HG03045 (cell line): ENCODE measurements at regions not wholly inside any gene's neighbourhood (a gene's known extent, or its start where the extent isn't known, plus 50 kb on each side); places are given as distances from the start of the nearest gene placed in this dataset.
"Not testable (repeated sequence)": the region's sequence is repeated elsewhere in the genome, so short reads cannot be mapped to it uniquely, and the experiment has no call there.

Source experiments
- ATAC-seq: cut with Tn5 transposase; IDR thresholded peaks from one replicate; pipeline ENCODE4 v1.9.1; 2021; ENCODE audit warnings: mild to moderate bottlenecking, moderate library complexity; ENCODE audit not compliant: unreplicated experiment

DNA sequence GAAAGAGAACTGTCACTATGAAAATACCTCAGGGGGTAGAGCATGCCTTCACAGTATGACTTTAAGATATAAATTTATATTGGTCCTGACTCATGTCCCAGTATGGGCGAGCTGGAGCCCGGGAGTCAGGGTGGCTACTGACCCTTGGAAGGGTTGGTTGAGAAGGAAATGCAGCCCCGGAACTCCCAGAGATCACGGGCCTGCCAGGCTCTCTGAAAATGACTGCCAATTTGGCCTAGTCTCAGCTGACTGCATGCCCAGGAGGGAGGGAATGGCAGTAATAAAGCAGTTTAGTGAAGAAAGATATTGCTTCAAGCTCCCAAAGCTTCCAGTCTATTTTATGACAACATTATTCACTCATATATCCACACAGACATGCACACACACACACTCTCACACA lies 299.0 kb downstream of the NR2F2 start:
- ATAC-seq = no peak

DNA sequence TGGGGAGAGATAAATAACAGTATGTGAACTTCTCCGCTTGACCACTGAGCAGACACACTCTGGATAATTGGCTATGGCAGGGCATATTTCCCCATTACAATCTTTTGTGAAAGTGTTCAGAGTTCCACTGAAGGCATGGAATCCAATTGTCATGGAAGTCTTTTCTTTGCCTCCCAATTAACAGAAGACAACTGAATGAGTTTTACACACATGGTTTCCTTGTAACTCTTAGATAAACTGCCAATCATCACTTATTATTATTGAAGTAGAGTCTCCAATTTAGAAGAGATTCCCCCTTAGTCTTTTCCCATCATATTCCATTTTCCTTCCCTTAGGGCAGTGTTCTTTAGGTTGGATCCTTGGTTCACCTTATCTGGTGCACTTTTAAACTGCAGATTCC lies 308.3 kb downstream of the NR2F2 start:
- no peak for ATAC-seq

DNA sequence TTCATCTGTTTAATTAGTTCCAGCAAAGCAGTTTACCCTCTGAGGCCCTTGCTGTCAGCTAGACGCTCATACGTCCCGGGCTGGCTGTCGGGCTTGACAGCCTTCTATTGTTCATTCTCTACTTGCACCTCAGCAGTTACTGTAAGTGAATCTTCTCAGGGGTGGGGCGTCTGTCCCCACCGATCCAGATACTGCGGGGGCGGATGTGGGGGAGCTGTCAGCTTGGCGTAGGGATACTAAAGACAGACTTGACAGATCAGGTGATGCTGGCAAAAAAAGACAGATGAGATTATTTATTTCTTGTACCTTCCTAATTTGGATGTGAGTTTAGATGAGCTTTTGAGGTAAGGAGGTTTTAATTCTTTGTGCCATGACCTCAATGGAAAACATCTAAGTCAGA lies 315.3 kb downstream of the NR2F2 start:
- ATAC-seq = no peak

DNA sequence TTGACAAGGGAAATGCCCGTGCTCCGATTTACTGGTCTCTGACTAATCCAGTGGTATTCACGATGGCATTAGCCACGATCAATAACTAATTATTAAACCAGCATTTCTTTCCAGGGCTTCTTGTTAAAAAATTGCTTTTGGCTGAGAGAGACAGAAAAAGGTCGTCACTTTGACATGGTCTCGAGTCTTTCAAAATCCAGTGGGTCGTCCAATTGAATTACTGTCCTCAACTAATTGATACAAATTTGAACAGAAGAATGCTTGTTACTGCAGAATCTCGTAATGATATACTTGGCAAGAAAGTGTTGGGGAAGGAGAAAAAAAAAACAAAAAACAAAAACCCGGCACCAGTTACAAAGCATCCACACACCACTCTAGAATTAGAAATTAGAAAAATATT lies 318.4 kb downstream of the NR2F2 start:
- no peak for ATAC-seq

DNA sequence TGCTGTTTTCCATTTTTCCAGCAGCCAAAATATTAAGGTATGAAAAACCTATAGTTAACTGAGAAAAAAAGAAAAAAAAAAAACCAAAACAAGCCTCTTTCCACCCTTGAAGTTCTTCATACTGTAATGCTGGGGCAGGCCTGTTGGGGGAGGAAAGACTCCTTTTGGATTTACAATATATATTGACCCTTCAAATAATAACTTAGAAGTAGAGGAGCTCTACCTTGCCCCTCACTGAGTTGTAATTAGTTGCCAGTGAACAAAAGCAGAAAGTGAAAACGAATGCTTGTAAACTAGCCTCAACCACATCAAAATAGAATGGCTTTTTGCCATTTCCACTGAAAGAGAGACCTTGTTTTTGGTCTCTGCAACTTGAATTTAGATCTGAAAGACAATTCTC lies 326.6 kb downstream of the NR2F2 start:
- ATAC-seq = no peak

DNA sequence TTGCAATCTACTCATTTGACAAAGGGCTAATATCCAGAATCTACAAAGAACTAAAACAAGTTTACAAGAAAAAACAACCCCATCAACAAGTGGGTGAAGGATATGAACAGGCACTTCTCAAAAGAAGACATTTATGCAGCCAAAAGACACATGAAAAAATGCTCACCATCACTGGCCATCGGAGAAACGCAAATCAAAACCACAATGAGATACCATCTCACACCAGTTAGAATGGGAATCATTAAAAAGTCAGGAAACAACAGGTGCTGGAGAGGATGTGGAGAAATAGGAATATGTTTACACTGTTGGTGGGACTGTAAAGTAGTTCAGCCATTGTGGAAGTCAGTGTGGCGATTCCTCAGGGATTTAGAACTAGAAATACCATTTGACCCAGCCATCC lies 336.5 kb downstream of the NR2F2 start:
- not testable (repeated sequence) for ATAC-seq

DNA sequence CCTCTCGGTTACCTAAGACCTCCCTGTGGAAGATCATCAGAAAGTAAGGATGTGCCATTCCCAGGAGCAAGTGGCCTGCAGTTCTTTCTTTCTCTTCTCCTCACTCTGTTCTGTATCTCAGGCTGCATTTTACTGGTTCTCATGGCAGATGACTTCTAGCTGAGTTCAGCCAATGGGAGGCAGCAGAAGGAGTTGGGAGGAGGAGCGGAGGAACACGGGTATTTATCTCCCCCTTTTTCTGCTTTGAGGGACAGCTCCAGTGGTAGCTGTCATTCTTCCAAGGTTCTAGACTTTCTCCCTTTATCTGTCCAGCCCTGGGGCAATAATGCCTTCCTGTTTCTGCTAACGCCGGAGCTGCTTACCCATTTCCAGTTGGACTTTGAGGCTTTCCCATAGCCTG lies 339.9 kb downstream of the NR2F2 start:
- ATAC-seq = no peak

DNA sequence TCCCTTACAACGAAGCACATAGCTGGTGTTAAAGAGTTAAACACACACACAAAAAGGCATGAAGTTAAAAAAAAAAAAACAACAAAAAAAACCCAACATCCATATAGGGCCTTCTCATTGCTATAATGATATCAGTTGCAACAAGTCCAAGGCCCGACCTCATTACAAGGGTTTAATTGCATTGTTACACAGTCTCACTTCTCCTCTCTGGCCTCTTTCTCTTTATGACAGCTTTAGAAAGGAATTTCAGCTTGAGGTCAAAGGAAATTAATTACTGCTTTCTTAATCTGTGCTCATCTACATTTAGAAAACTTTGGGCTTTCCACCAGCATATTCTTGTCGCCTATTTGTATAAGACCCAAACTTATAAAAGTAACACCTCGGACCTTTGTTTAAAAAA lies 342.1 kb downstream of the NR2F2 start:
- no peak for ATAC-seq

DNA sequence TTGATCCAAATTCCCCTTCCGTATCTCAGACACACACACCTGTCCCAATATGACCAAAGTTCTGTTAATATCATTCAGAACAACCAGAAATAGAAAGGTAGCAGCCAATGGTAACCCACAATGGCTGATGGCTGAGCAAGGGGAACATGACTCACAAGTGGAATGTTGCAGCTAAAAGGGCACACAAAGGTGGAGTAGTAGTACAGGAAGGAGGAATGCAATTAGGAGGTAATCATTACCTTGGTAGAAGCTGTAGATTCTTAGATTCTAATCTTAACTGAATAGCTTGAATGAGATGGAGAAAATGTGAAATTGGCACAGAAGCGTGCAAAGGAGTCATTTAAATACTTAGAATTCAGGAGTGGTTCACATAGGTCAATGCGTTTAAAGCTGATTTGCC lies 347.9 kb downstream of the NR2F2 start:
- ATAC-seq = no peak

DNA sequence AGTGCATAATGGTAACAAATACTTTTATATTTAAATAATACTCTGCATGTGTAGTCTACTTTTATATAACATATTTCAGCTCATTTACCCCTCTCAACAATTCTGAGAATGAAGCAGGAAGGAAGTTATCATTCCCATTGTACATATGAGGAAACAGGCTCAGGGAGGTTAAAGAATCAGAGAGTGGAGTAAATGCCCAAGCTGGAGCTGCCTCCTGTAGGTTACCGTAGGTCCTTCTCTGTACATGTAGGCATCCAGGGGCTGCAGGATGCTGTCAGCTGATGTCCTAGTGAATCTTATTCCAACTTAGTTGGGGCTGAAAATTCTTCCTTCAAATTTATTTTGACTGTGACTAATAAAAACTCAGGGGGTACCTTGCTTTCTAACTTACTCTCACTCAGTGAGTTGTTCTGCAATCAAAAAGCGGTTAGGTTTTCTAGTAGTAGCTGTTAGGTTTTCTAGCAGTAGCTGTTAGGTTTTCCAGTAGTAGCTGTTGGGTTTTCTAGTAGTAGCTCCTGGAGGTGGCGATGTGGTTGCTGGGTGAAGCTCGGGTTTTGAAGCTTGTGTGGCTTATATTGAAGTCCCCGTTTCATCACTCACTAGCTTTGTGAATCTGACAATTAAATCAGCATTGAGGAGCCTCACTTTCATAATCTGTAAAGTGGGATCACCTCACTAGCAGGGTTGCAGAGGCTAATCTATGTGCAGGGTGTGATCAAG lies 357.0 kb downstream of the NR2F2 start:
- no peak for ATAC-seq

DNA sequence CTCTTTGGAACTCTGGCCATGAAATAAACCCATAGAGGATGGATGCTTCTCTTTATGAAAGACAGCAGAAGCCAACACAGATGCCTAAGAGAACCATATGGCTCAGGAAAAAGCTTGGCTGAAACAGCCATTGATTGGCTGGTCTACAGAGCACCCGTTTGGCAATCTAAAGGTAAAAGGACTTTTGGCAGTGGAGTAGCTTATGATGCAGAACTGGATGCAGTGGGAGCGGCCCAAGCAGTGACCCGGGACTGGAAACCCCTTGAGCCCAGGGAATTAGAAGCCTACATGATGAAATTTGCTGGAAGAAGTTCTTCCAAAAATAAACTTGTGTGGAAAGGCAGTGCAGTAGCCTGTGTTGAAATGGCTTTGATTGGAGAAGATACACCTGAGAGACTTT lies 360.2 kb downstream of the NR2F2 start:
- ATAC-seq = no peak

DNA sequence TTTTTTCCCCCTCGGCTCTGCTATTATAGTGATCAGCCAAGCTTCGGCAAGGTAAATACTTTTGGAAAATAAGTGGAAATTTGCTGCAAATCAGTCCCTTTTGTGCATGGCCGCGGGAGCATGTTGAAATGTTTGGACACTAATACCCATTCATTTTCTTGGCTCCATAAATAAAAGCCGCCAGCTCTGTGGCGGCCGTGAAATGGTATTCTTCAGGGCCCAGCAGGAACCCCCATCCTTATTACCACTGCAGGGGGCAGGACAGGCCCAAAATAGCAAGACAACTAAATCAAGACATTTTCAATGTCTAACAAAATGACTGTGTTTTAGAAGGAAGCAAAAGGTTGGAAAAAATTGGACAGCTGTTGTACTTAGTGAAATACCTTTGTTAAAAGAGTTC lies 362.3 kb downstream of the NR2F2 start:
- no peak for ATAC-seq

DNA sequence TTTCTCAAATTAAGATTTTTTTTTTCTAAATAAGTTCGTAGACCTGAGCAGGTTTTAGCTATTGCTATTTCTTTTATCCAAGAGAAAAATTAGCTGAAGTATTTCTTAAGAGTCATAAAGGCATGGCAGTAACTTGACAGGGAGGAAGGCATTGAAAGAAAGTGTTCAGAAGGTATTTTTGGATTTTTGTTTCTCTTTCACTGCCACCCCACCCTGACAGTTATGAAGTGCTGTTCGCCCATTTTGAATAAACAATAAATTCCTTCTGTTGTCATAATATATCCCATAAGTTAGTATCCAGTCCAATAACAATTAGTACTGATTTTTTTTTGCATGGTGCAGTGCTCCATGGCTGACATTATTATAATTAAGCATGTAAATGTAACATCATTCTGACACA lies 363.0 kb downstream of the NR2F2 start:
- no peak for ATAC-seq

DNA sequence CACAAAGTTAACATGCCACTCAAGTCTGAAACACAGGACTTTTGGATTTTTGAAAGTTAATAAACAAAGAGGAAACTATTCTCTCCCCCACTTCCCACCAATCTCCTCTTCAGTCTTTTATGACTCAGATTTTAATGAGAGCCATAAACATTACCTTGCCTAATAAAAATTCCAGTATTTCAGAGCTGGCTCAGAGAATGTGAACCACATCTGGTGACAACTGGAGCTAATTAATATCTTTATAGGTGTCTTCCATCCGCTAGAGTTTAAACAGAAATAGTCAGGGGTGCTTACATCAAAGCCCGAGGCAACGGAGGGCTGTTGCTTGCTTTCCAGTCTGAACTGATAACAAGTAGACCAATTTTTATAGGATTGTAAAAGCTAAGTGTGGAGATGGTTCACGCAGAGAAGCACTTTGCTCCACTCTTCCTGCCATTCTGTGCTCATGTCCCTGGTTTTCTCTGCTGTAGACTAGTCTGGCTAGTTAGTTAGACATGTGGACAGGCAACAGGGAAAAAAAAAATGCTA lies 363.6 kb downstream of the NR2F2 start:
- no peak for ATAC-seq

DNA sequence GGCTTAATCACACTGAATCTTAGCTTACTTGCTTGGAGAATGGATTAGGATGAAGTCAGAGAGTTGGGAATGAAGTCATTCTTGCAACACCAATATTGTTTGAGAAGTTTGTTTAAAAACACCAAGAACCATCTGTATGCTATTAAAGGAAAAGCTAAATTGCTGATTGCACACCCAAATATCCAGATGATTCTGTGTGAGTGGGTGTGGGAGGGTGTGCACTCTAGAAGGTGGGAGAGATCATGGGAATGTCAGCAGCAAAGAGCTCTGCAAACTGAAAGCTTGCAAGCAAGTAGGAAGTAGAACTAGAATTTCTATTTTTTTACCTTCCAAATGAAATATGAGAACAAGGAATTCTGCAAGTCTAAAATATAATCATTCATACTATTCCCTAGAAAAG lies 364.9 kb downstream of the NR2F2 start:
- ATAC-seq = no peak

DNA sequence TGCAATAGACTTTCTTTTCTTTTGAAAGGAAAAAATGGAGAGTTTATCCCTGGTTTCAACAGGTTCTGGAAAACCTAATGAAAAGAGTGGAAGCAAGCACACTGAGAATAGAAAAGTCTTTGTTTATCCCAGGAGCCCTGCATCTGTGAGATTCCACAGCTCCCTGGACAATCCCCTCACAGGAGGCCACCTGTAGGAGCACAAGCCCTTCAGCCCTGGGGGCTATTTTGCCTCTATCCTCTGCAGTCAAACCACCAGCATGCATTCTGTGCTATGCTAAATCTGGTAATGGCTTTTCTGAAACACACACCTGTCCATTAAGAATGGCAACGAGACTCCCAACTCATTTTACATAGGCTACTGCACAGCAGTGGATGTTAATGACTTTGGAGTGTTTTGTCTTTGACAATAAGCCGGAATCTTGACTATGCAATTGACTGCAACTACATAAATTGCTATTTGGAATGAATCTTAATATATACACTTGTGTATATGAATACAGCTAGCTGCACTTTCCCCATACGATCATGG lies 369.4 kb downstream of the NR2F2 start:
- no peak for ATAC-seq

DNA sequence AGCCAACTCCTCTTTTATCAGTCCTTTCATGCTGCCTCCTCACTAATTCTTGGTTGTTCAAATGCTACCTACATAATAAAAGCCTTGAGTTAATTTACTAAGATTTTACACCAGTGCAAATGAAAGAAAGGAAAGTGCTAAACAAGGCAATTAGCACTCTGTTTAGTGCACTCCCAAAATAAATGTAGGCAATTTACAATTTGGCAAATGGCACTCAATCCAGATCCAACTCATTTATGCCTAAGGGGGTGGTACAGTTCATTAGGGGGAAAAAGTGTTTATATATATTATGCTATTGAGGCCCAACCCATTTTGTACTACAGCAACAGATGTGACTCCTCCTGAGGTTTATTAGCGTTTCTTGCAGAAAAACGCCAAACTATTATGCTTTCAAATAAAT lies 370.1 kb downstream of the NR2F2 start:
- ATAC-seq = no peak

DNA sequence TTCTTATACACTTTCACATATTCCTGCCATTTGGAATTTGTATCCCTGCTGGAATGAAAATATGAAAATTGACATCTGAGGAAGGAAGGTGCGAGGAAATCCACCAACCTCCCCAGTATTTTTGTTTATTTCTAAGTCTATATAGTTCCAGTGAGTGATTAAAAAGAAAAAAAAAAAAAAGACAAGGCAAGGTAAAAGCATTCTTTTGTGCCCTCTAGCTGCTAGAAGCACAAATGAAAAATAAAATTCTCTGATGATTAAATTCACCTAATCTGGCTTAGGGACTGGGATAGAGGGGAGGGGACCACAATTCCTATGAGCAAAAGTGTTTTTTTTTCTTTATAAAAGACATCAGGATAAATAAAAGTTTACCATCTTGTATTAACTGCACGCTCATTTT lies 370.9 kb downstream of the NR2F2 start:
- ATAC-seq = no peak

DNA sequence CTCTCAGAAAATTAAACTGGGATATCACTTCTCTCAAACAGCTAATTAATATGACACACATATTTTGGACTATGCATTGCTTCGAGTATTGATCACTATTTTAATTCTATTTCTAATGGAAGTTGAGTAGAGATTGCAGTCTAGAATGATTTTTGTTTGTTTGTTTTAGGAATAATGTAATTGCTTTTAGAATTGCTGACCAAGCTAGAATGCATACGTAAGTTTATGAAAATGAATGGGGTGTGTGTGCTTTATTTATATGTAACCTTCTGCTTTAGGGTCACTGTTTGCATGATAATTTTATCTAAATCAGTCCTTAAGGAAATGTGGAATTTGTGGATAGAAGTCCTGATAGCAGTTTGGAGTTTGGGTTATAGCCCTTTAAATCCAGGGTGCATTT lies 371.4 kb downstream of the NR2F2 start:
- no peak for ATAC-seq

DNA sequence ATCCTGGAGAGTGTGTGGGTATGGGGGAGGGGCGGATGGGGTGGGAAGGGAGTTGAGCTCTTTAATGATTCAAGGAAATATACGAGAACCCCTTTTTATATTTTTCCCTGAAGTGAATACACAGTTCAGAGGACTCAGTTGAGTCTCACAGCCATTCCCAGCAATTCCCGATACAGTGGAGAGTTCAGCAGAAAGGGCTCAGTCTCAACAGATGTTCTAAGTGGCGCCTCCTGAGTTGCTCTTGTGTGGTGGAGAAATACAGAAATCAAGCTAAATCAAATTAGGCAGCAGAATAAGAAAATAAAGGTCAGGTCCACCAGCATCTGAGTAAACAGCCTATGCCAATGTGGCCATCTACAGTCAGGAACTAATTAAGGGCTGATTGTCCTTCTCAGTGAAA lies 372.1 kb downstream of the NR2F2 start:
- no peak for ATAC-seq

DNA sequence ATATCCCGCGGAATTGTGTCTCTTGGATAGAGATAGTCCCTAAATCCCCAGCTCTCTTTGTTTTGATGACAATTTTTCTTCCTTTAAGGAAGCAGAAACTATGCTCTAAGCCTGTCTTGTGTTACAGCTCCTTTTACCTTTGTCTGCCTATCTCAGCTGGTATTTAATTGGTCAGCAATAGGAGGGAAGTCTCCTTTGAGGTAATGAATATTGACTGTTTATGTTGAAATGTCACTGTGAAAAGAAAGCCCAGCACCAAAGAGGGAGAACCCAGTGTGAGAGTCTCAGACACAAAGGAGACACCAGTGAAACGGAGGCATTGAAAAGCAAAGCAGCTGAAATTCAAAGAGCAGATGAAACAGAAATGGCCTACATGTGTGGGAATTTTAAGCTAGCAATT lies 372.6 kb downstream of the NR2F2 start:
- ATAC-seq = no peak

DNA sequence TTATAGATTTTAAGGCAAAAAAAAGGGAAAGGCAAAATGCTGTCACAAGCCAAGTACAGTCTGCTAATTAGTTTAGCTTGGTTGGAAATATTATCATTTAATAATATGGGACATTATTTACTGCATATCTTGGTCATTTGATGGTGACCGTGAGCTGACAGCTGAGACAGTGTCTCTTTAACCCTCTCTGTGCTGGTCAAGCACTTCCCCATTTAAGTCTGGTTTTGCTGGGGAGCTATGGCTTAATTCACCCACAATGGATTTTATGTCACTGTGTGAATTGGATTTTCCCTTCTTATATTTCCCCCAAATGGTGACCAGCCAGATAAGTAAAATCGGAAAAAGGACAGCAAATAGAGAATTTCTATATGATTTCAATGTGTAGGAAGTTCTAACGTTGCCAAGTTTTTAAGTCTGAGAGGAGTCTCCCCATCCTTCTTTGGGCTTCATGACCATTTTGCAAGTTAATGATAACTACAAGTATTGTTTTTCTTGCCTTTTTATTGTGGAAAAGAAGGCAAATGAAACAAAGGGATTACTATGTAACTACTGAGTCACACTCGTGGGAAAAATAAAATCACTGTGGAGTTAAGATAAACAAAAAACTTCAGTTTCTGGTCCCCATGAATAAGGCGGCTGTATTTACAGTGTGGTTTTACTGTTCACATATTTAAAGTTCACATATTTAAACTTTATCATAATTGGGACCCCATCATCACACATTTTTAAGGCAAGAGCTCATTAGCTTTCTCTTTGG lies 373.5 kb downstream of the NR2F2 start:
- ATAC-seq = no peak
